GM18951 (cell line): ENCODE measurements at regions not wholly inside any gene's neighbourhood (a gene's known extent, or its start where the extent isn't known, plus 50 kb on each side); places are given as distances from the start of the nearest gene placed in this dataset.

Experiments used
- POLR2A ChIP-seq: IDR thresholded peaks from 4 replicates; pipeline ENCODE4 v1.6.1; 2011; ENCODE audit warnings: mild to moderate bottlenecking; ENCODE audit not compliant: insufficient read length, insufficient read depth; ENCODE audit errors: extremely low read depth
- in situ Hi-C: fragments of 300-500 bp; cut with MboI; formaldehyde crosslinking; loops from one replicate; pipeline ENCODE4 v1.12.0; 2022; ENCODE audit warnings: low sequenced_read_pairs, mixed read lengths, inconsistent platforms; ENCODE audit not compliant: unreplicated experiment

DNA sequence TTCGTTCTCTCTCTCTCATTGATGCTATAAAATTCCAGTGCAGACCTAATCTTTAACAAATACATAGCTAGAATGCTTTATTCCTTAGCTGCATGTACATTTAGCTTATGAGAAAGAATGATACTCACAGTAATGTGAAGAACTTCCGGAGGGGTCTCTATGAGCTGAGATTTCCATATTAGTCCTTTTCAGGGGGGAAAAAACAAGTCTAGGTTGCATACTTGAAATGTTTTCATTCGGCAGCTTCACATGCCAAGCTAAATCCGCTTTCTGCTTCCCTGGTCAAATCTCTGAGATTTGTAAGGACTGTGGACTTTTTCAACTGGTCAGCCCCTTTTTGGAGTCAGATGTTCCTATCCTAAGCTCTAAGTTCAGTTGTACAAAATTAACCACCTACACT, 111.5 kb upstream of the COL8A1 start:
- in situ Hi-C loops = no loop called here
- TF ChIP-seq POLR2A = no peak

DNA sequence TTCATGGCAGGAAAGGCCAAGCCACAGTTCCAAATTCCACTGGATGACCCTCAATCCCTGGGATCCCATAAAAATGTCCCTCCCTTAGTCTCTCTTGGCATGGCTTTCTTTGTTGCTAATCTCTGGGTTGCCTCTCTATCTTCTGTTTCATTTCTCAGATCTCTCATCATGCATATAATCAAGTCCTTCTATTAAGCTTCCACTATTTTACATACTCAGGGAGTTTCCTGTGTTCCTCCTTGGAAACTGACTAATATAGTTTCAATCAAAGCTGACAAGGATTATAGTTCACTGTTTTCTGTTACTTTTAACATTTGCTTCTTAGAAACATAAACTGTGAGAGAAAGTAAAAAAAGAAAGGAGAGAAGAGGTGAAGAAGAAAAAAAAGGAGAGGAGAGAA, 113.8 kb upstream of the COL8A1 start:
- TF ChIP-seq POLR2A = no peak
- in situ Hi-C loops = no loop called here

DNA sequence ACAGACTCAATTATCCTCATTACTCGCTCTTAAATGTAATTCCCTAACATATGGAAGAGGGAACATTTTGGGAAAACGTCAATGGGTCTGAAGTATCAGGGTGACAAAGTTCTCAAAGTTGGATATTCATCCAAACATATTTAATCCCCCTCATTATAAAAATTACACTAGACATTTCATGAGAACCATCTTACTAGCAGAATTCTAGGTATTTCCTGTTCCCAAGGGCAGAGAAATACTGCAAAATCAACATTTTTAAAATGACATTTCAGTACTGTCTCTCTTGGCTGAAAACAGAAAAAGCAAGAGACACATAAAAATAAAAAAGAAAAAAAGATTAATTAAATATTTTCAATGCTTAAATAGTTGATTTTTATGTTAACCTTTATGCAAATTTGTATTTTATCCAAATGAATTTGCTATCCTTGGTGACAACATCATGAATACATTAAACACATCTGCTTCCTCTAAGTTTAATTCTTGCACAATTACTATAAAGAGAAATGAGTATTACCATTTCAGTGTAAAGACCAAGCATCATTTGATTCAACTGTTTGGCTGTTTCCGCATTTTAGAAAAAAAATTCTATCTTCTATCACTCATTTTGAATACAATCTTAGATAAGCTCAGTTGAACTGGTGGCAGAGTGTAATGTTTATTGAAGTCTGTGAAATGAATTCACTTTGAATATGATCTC, 114.8 kb upstream of the COL8A1 start:
- no peak for TF ChIP-seq POLR2A
- in situ Hi-C loops = no loop called here

DNA sequence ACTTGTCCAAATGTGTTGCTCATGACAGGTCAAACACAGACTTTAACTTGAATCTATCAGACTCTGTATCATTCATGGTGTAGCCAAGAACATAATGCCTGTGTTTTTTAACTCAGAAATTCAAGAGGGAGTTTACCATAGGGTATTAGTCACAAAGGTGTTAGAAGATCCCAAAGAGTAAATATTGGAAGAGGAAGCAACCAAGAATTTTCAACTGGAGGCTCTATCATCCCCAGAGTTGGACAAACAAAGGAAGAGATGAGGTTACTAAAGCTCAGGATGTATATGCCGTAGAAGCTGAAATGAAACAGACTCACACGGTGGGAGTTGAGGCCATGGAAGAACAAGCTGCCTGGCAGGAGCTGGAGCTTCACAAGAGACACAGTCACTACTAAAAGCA, 116.2 kb upstream of the COL8A1 start:
- in situ Hi-C loops = no loop called here
- no peak for TF ChIP-seq POLR2A

DNA sequence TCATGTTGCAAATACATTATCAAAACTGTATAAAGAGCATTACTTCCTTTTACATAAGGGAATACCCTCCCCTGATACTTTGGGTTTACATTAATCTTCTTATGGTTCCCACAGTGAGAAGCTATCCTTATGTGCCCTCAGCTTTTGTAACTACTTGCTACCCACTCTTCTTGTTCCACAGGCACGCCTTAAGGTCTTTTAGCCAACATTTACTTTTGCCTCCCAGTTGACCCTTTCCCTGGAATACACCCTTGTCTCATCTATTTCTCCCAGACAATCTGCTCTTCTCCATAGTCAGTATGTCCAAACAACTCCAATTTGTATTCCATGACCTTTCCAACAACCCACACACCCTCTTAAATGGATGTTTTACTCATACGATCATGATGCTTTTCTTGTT, 116.8 kb upstream of the COL8A1 start:
- TF ChIP-seq POLR2A = no peak
- in situ Hi-C loops = no loop called here

DNA sequence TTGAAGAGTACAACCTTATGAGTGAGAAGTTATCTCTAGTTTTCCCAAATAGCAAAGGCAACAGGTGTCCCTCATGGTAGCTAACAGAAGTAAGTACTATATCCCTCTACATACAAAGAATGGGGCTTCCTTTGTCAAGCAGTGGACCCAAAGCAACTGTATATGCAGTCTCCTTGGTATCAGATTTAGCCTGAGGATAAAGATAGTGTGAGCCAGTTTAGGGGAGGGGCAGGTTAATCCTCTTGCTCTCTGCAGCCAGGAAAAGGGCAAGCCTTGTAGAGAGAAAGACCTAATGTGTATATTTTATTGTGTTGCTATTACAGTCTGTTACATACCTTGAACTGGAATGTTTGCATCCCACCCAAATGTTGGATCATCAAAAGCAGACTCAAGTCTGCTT, 117.9 kb upstream of the COL8A1 start:
- no peak for TF ChIP-seq POLR2A

DNA sequence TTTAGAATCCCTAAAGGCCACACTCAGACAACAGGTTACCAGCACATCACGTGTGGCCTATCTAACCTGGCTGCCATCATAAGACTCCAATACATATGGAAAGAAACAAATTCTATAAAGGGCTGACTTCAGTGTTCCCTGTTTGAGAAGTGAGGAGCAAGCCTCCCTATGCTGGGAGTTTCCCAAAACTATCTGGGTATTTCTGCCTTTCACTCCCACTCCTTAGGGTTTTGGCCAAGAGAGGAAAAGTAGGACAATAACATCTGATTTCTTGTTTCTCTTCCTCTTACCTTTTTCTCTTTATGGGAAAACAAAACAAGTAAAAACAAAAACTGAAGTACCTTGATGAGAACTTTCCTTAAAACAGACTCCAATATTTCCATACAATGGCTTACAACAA, 121.5 kb upstream of the COL8A1 start:
- TF ChIP-seq POLR2A = no peak
- in situ Hi-C loops = no loop called here

More for the DNA sequence above, 117.9 kb upstream of the COL8A1 start:
- in situ Hi-C loops = no loop called here

DNA sequence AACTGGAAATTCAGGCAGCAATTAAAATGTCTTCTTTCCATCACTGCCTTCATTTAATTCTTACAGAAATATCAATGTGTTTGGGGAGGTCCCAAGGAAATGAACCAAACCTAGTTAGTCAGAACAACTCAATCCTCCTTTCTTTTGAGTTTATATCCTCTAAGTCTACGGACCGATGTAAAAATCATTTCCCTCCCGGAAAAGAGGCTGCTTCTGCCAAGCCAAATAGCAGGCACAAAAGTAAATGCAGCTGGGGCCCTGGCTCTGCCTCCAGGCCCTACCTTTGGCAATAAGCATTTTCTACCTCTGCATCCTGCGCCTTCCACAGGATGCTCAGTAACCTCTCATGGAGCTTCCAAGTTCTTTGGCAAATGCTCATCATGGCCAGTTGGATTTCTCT, 122.5 kb upstream of the COL8A1 start:
- no peak for TF ChIP-seq POLR2A
- in situ Hi-C loops = no loop called here

DNA sequence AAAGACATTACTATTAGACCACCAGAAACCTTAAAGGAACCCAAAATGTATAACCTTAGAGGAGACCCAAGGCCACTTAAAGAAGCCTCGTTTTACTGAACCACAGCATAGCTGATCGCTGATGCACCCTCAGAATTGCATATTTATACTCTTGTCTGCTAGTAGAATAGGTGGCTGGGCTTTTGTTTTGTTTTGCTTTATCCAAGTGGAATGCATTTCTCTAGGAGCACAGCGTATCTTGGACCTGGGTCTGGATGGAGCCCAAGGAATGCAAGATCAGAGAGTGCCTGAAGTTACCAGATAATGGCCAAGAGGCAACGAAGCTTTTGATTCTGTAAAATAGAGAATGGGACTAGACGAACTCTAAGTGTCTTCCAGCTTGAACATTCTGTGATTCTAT, 129.2 kb upstream of the COL8A1 start:
- in situ Hi-C loops = no loop called here
- TF ChIP-seq POLR2A = no peak

DNA sequence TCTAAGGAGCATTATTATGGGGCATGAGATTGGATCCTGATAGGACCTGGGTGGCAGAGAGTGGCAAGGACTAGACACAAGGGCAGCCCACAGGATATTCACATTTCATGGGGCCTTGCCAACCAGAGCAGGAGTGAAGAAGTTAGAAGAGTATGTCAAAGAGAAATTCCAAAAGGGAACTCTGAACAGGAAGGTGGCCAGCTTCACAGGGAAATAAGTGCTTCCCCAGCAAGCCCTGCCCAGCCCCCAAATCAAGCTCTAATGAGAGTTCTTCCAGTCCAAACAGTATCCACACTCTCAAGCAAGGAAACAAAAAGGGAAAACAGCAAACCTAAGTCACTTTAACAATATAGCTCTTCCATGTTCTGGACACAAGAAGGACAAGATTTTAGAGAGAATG, 130.2 kb upstream of the COL8A1 start:
- in situ Hi-C loops = no loop called here
- no peak for TF ChIP-seq POLR2A

DNA sequence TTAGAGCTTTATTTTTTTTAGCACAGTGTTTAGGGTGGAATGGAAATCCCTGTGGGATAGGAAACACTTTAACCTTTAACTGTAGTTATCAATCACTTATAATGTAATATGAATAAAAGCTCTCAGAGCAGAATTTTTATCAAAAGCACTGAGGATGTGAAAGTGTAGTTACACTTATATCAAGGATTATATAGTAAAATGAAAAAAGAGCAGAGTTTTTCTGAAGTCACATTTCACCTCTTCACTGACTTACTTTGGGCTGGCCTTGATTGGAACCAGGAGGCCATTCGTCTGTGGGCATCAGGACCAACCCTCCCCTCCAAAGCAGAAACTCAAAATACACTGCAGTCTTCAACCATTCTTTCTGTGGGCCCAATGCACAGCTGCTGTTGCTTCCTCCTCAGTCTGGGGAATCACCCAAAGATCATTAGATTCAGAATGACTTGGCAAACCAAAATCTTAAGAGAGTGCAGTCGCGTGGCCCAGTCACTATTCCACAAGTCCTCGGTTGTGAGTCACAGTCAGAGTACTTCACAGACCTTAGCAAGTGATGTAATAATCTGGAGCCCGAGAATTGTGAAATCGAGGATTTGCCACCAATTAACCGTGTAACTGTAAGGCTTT, 132.6 kb upstream of the COL8A1 start:
- in situ Hi-C loops = no loop called here
- no peak for TF ChIP-seq POLR2A

DNA sequence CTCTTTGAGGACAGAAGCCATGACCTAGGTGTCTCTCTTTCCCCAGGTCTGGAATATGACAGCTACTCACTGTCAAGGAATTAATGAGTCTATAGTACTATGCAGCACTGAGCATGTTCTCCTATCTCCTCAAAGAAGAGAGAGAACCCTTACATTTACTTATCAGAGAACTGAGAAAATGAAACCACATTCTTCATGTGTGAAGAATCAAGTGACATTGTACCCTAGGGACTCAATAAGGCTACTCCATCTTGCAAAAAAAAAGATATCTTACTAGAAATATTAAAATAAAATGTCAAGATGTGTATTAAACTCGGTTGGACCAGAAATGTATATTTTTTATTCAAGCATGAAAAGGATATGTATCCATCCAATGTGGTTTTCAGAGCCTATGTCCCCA, 133.2 kb upstream of the COL8A1 start:
- in situ Hi-C loops = no loop called here
- TF ChIP-seq POLR2A = no peak

DNA sequence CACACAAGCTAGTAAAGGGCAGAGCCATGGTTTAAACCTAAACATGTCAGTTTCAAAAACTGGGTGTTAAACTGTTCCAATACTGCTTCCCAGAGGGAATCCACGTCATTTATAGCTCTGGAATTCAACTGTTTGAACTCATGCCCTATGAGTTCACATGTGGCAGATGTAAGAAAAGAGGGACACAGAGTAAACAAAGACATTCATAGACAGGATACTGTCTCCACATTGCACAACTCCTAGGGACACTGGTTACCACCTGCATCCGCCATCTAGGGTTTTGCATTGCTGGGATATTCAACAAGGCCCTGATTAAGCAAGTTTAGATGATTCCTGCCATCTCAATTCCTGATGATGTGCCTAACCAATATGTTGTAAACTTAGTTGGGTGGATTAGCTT, 134.1 kb upstream of the COL8A1 start:
- no peak for TF ChIP-seq POLR2A
- in situ Hi-C loops = no loop called here

DNA sequence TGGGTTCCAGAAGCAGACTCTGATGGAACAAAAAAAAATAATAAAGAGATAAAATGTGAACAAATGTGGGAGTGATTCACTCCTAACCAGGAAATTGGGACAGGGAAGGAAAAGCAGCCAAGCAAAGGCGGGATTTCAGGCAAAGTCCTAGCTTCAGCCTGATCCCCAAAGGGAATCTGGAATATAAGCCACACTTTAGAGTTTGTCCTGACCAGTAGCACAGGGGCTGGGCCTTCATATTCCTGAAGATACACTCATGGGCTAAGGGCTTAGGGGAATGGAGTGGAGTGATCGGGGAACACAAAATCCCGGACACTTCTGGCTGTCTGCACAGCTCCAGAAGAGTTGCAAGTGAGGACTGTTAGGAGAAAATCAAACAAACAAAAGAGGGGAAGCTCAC, 135.0 kb upstream of the COL8A1 start:
- in situ Hi-C loops = no loop called here
- TF ChIP-seq POLR2A = no peak
